Gastrocnemius medialis (tissue), 4 donors: ENCODE measurements at regions not wholly inside any gene's neighbourhood (a gene's known extent, or its start where the extent isn't known, plus 50 kb on each side); places are given as distances from the start of the nearest gene placed in this dataset.

Experiments used
- ATAC-seq, 2 donors: fragments of 150-250 bp; one replicate each; pipeline ENCODE4 v1.9.1; 2016
- DNase-seq, 2 donors: peaks; one replicate each; pipeline ENCODE4 v3.0.0-alpha.2; 2019
- H3K27ac ChIP-seq, 4 donors: fragments of 200-600 bp; sonication (generic); 1 replicate in 1 of 4; 2 replicates in 3 of 4; pipeline ENCODE4 v1.5.1; 2016 to 2018; ENCODE audit warnings: mild to moderate bottlenecking in 2 of 4, moderate library complexity in 1 of 4
- H3K27me3 ChIP-seq, 3 donors: fragments of 200-600 bp; sonication (generic) in 2 of 3; 1 replicate in 1 of 3; 2 replicates in 2 of 3; pipeline versions ENCODE4 v1.5.1 to v1.6.0; 2016 to 2019; ENCODE audit warnings: mild to moderate bottlenecking in 1 of 3, moderate library complexity in 1 of 3
- H3K36me3 ChIP-seq, 2 donors: fragments of 200-600 bp; sonication (generic) in 1 of 2; one replicate each; pipeline ENCODE4 v1.5.1; 2017 to 2018
- H3K4me1 ChIP-seq, 2 donors: fragments of 200-600 bp; sonication (generic) in 1 of 2; one replicate each; pipeline ENCODE4 v1.5.1; 2016 to 2017; ENCODE audit warnings: mild to moderate bottlenecking in 2 of 2
- H3K4me3 ChIP-seq, 4 donors: fragments of 200-600 bp; sonication (generic) in 3 of 4; 1 replicate in 1 of 4; 2 replicates in 3 of 4; pipeline ENCODE4 v1.5.1; 2016 to 2019; ENCODE audit warnings: mild to moderate bottlenecking in 2 of 4
- H3K9me3 ChIP-seq, 3 donors: fragments of 200-600 bp; sonication (generic) in 2 of 3; 1 replicate in 1 of 3; 2 replicates in 2 of 3; pipeline ENCODE4 v1.5.1; 2016 to 2019
- POLR2A ChIP-seq, 2 donors: fragments of 450-650 bp; IDR thresholded peaks; one replicate each; pipeline ENCODE4 v1.6.1; 2017; ENCODE audit warnings: antibody characterized with exemption in 2 of 2, mild to moderate bottlenecking in 2 of 2, moderate library complexity in 2 of 2
- in situ Hi-C, 4 donors: fragments of 200-750 bp; cut with MboI; loops; one replicate each; pipeline versions ENCODE4 v1.15.0 to v1.8.0; 2017; ENCODE audit warnings: low sequenced_read_pairs in 4 of 4
- intact Hi-C: fragments of 100-400 bp; cut with DNase I; formaldehyde crosslinking; loops from one replicate; pipeline ENCODE4 v1.15.1; 2023; ENCODE audit warnings: low total_unique reads
- TF ChIP-seq, protein P1 (sequence below), 5 experiments: fragments of 450-650 bp in 3 of 5; fragments of 200-600 bp in 2 of 5; sonication (generic) in 2 of 5; IDR thresholded peaks in 4 of 5; conservative IDR thresholded peaks in 1 of 5; 1 replicate in 4 of 5; 2 replicates in 1 of 5; pipeline ENCODE4 v1.5.1; 2016 to 2019; ENCODE audit warnings: antibody characterized with exemption in 5 of 5, mild to moderate bottlenecking in 3 of 5, moderate library complexity in 3 of 5

DNA sequence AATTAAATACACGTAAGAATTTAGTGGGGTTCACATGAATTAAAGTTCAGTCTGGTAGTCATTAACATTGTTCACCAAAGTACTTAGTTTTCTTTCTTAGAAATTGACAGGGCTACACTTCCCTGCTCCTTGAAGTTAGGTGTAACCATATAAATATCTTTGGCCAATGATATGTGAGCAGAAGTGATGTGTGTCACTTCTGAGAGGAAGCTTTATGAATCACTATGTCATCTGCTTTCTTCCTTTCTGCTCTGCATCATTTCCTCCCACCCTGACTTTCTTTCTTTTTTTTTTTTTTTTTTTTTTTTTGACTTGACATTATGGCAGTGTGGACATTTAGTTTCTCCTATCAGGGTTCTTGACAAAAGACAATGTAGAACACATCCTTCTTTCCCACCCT, 156.2 kb upstream of the COL8A1 start:
- in situ Hi-C loops, result no loop called here
- no peak for TF ChIP-seq POLR2A (IDR thresholded peaks at IDR 0.05)
- TF ChIP-seq, protein P1, sequence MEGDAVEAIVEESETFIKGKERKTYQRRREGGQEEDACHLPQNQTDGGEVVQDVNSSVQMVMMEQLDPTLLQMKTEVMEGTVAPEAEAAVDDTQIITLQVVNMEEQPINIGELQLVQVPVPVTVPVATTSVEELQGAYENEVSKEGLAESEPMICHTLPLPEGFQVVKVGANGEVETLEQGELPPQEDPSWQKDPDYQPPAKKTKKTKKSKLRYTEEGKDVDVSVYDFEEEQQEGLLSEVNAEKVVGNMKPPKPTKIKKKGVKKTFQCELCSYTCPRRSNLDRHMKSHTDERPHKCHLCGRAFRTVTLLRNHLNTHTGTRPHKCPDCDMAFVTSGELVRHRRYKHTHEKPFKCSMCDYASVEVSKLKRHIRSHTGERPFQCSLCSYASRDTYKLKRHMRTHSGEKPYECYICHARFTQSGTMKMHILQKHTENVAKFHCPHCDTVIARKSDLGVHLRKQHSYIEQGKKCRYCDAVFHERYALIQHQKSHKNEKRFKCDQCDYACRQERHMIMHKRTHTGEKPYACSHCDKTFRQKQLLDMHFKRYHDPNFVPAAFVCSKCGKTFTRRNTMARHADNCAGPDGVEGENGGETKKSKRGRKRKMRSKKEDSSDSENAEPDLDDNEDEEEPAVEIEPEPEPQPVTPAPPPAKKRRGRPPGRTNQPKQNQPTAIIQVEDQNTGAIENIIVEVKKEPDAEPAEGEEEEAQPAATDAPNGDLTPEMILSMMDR (IDR thresholded peaks at IDR 0.05 in 4 of 5, conservative IDR thresholded peaks at IDR 0.05 in 1 of 5), result no peak
- Histone ChIP-seq H3K4me3 (no peak overlapping the region), H3K36me3 (no peaks in the 10 kb centered on the region), H3K27me3 (no peaks in the 10 kb centered on the region), H3K9me3 (no peaks in the 10 kb centered on the region), H3K27ac (no peak overlapping the region), H3K4me1 (no peaks in the 10 kb centered on the region)
- intact Hi-C loops, result no loop called here
- no peak for ATAC-seq
- no peak for DNase-seq

- no peaks in the 10 kb centered on the region for H3K4me1 ChIP-seq
- H3K4me3 ChIP-seq, result no peak overlapping the region
- in situ Hi-C loops, result no loop called here
- TF ChIP-seq, protein P1 (IDR thresholded peaks at IDR 0.05 in 4 of 5, conservative IDR thresholded peaks at IDR 0.05 in 1 of 5), result no peak
- no peaks in the 10 kb centered on the region for H3K9me3 ChIP-seq
- intact Hi-C loops, result no loop called here
- H3K27me3 ChIP-seq, result no peaks in the 10 kb centered on the region
- DNase-seq (no peak), ATAC-seq (no peak)
- H3K36me3 ChIP-seq, result no peaks in the 10 kb centered on the region
- H3K27ac ChIP-seq, result no peak overlapping the region
Measured at GRCh38 chr3:99481561-99481960, 156.8 kb upstream of the COL8A1 start.

GRCh38 chr3:99479768-99480167, 158.6 kb upstream of the COL8A1 start:
- intact Hi-C loops (no loop called here), in situ Hi-C loops (no loop called here)
- Histone ChIP-seq H3K27me3 (no peaks in the 10 kb centered on the region), H3K4me1 (no peaks in the 10 kb centered on the region), H3K9me3 (no peaks in the 10 kb centered on the region), H3K36me3 (no peaks in the 10 kb centered on the region), H3K27ac (no peak overlapping the region), H3K4me3 (no peak overlapping the region)
- ATAC-seq (no peak), DNase-seq (no peak)
- TF ChIP-seq POLR2A (IDR thresholded peaks at IDR 0.05), result no peak
- TF ChIP-seq, protein P1 (IDR thresholded peaks at IDR 0.05 in 4 of 5, conservative IDR thresholded peaks at IDR 0.05 in 1 of 5), result no peak

DNA sequence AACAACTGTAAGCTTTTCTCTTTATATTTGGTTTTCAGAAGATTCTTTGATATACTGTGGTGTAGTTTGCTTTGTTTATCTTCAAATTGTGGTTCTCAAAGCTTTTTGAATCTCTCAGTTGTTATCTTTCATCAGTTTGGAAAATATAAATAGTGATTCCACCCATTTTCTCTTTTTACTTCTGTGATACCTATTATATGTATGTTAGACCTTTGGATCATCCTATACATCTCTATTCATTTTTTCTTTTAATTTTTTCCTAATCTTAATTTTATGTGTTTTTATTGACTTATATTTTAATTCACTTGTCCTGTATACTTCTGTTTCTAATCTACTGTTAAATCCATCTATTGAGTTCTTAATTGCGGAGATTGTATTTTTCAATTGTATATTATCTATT, 160.7 kb upstream of the COL8A1 start:
- Histone ChIP-seq H3K9me3 (no peaks in the 10 kb centered on the region), H3K4me1 (no peaks in the 10 kb centered on the region), H3K4me3 (no peak overlapping the region), H3K27ac (no peak overlapping the region), H3K36me3 (no peaks in the 10 kb centered on the region), H3K27me3 (no peaks in the 10 kb centered on the region)
- TF ChIP-seq, protein P1 (IDR thresholded peaks at IDR 0.05 in 4 of 5, conservative IDR thresholded peaks at IDR 0.05 in 1 of 5), result no peak
- no peak for TF ChIP-seq POLR2A (IDR thresholded peaks at IDR 0.05)
- intact Hi-C loops, result no loop called here
- in situ Hi-C loops, result no loop called here
- DNase-seq, result no peak
- no peak for ATAC-seq

- ATAC-seq (no peak), DNase-seq (no peak)
- Histone ChIP-seq H3K36me3 (no peaks in the 10 kb centered on the region), H3K9me3 (no peaks in the 10 kb centered on the region), H3K27ac (no peak overlapping the region), H3K27me3 (no peaks in the 10 kb centered on the region), H3K4me1 (no peaks in the 10 kb centered on the region), H3K4me3 (no peak overlapping the region)
- no peak for TF ChIP-seq POLR2A (IDR thresholded peaks at IDR 0.05)
- TF ChIP-seq, protein P1 (IDR thresholded peaks at IDR 0.05 in 4 of 5, conservative IDR thresholded peaks at IDR 0.05 in 1 of 5), result no peak
- intact Hi-C loops (no loop called here), in situ Hi-C loops (no loop called here)
Measured at GRCh38 chr3:99475229-99475628, 163.2 kb upstream of the COL8A1 start.
